ENCODE measurements at regions not wholly inside any gene's neighbourhood (a gene's known extent, or its start where the extent isn't known, plus 50 kb on each side); places are given as distances from the start of the nearest gene placed in this dataset.

DNA sequence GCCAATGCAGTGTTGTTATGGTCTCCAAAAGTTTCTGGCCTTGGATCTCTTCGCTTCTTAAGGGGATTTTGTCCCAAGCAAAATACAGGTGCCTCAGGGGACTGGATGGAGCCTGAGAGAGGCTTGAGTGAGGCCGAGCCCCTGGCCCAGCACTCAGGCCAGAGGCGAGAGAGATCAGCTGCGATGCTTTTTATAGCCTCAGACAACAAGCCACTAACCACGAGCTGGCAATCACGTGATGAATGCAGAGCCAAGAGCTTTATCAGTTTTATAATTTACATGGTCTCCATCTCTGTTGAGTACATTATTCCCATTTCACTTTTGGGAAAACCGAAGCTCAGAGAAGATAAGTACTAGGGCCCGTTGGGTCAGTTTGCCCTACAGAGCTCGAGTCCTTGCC, 360.0 kb upstream of the CDH5 start:
- DNase-seq (ENCODE audit: low read depth) = no peak
- TF ChIP-seq, protein P1, sequence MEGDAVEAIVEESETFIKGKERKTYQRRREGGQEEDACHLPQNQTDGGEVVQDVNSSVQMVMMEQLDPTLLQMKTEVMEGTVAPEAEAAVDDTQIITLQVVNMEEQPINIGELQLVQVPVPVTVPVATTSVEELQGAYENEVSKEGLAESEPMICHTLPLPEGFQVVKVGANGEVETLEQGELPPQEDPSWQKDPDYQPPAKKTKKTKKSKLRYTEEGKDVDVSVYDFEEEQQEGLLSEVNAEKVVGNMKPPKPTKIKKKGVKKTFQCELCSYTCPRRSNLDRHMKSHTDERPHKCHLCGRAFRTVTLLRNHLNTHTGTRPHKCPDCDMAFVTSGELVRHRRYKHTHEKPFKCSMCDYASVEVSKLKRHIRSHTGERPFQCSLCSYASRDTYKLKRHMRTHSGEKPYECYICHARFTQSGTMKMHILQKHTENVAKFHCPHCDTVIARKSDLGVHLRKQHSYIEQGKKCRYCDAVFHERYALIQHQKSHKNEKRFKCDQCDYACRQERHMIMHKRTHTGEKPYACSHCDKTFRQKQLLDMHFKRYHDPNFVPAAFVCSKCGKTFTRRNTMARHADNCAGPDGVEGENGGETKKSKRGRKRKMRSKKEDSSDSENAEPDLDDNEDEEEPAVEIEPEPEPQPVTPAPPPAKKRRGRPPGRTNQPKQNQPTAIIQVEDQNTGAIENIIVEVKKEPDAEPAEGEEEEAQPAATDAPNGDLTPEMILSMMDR (IDR thresholded peaks at IDR 0.05; ENCODE audit: insufficient read depth, low read depth, low read length, missing control alignments) = no peak
- no peak overlapping the region for H3K4me3 ChIP-seq (ENCODE audit: low read depth, low read length)

DNA sequence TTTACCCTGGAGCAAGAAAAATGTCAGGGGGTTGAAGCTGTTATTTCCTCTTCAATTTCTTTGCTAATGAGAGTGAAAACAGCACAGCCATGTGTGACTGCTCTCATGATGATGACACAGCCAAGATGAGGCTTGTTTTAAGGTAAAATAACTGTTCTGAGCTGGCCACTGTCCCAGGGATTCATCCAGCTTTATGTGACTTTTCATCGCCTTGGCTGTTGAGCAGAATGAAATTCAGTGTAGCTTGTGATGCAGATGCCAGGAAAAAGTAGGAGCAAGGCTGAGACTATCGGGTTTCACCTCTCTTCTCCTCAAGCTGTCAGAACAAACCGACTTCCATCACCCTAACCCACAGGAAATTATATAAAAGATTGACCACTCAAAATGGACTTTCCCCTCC, 361.8 kb upstream of the CDH5 start:
- no peak overlapping the region for H3K4me3 ChIP-seq (ENCODE audit: low read depth, low read length)
- no peak for DNase-seq (ENCODE audit: low read depth)
- TF ChIP-seq, protein P1 (IDR thresholded peaks at IDR 0.05; ENCODE audit: insufficient read depth, low read depth, low read length, missing control alignments) = no peak

DNA sequence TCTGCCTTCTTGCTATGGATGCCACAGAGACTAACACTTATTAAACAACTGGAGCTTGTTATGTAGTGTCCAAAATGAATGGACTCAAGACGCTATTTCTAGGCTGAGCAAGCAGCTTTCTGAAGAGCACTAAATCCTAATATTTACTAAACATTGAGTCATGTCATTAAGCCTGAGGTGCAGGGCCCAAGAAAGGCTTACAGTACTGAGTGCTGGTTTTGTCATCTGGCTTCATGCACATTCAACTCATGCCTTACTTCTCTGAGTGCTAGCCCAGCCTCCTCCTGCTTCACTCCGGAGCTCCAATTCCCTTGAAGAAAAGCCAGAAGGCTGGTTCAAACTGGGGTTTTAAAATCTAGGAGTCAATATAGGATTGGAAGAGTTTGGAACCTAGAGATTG, 363.3 kb upstream of the CDH5 start:
- TF ChIP-seq, protein P1 (IDR thresholded peaks at IDR 0.05; ENCODE audit: insufficient read depth, low read depth, low read length, missing control alignments) = no peak
- DNase-seq (ENCODE audit: low read depth) = no peak

DNA sequence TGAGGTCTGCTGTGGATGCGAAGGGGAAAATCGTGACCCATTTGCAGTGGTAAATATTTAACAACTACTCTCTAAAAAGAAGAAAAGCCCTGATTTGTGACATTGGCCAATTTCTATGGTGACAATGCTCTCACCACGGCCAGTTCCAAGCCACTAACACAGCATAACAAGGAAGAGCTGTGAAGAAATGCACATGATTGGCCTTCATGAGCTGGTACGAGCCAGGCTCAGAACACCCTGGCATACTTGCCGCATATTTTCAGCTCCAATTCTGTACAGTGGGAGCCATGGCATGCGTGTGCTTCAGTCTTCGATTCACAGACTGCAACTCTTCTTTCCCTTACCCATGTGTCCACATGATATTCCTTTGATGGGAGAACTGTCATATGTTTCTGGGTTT, 363.9 kb upstream of the CDH5 start:
- H3K4me3 ChIP-seq (ENCODE audit: low read depth, low read length) = no peak overlapping the region
- DNase-seq (ENCODE audit: low read depth) = no peak
- TF ChIP-seq, protein P1 (IDR thresholded peaks at IDR 0.05; ENCODE audit: insufficient read depth, low read depth, low read length, missing control alignments) = no peak

More for the DNA sequence above, 363.3 kb upstream of the CDH5 start:
- no peak overlapping the region for H3K4me3 ChIP-seq (ENCODE audit: low read depth, low read length)

DNA sequence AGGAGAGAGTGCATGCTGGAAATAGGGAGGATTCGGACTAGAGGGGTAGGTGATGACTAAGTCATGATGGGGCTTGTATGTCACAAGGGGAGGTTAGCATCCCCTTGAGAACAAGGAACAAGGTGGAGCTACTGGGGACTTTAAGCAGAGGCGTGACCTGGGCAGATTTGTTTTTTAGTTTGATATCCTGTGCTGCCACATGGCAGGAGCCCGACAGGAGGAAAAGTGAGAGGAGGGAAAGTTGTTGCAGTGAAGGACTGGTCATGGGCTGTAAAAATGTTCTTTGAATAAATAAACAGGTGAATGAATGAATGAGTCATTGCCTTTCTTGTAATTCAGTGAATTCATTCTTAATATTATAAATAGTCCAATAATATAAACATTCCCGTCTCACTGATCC, 365.1 kb upstream of the CDH5 start:
- no peak overlapping the region for H3K4me3 ChIP-seq (ENCODE audit: low read depth, low read length)
- DNase-seq (ENCODE audit: low read depth) = no peak
- TF ChIP-seq, protein P1 (IDR thresholded peaks at IDR 0.05; ENCODE audit: insufficient read depth, low read depth, low read length, missing control alignments) = no peak

DNA sequence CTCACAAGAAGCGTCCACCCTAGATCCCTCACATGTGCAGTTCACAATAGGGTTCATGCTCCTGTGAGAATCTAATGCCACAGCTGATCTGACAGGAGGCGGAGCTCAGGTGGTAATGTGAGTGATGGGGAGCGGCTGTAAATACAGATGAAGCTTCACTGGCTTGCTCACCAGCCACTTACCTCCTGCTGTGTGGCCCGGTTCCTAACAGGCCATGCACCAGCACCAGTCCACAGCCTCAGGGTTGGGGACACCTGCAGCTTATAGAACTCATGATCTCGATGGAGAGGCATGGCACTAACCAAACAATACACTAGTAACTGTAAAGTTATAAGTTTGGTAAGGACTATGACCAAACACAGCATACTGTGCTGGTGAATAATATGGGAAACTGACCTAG, 368.0 kb upstream of the CDH5 start:
- TF ChIP-seq, protein P1 (IDR thresholded peaks at IDR 0.05; ENCODE audit: insufficient read depth, low read depth, low read length, missing control alignments) = no peak
- DNase-seq (ENCODE audit: low read depth) = no peak
- H3K4me3 ChIP-seq (ENCODE audit: low read depth, low read length) = no peak overlapping the region

DNA sequence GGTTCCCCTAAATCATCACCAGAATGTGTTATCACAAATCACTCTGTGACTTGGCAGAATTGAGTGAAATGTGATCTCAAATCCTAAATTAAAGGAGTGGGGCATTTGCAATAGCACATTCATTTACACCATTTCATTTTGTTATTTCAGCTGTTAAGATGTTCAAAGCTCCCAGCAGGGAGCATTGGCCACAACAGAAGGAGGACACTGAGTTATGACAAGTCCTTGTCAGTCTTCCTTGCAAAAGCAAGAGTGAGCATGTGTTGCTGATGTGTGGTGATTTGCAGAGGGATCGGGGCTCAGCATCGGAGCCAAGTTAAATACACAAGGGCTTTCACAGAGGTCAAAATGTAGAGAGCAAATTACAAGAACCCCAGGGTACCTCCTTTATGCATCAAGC, 372.2 kb upstream of the CDH5 start:
- DNase-seq (ENCODE audit: low read depth) = no peak
- TF ChIP-seq, protein P1 (IDR thresholded peaks at IDR 0.05; ENCODE audit: insufficient read depth, low read depth, low read length, missing control alignments) = no peak
- H3K4me3 ChIP-seq (ENCODE audit: low read depth, low read length) = no peak overlapping the region
